B cell (primary cell): ENCODE measurements at regions not wholly inside any gene's neighbourhood (a gene's known extent, or its start where the extent isn't known, plus 50 kb on each side); places are given as distances from the start of the nearest gene placed in this dataset.

Source experiments
- ATAC-seq: fragments of 200-7000 bp; cut with Tn5 transposase; one replicate; pipeline ENCODE4 v1.10.0; 2021; ENCODE audit warnings: low read depth, mild to moderate bottlenecking, moderate number of reproducible peaks, moderate library complexity
- CTCF ChIA-PET: fragments of 350-600 bp; sonication (Branson Sonifier 250); formaldehyde crosslinking; loops from one replicate; lab custom pipeline; 2021; ENCODE audit warnings: antibody characterized with exemption, inconsistent platforms; lab: Charles Lee
- POLR2A ChIA-PET: fragments of 350-600 bp; sonication (Branson Sonifier 250); formaldehyde crosslinking; loops from one replicate; lab custom pipeline; 2021; ENCODE audit warnings: antibody characterized with exemption; lab: Charles Lee
- DNase-seq: peaks from one replicate; pipeline ENCODE4 v3.0.0; 2013
- H2AFZ ChIP-seq: 2 replicates; pipeline ENCODE4 v1.6.1; 2012; ENCODE audit warnings: mild to moderate bottlenecking, low read depth, low read length; ENCODE audit not compliant: insufficient read depth, poor library complexity, severe bottlenecking
- H3K27ac ChIP-seq, 2 donors: 1 replicate in 1 of 2; 2 replicates in 1 of 2; pipeline ENCODE4 v1.5.1; 2012 to 2013; ENCODE audit warnings: low read length in 2 of 2, mild to moderate bottlenecking in 2 of 2, moderate library complexity in 1 of 2
- H3K27me3 ChIP-seq, 4 experiments: fragments of 200-600 bp in 1 of 4; sonication (generic) in 1 of 4; replicated peaks in 1 of 4; 1 replicate in 2 of 4; 2 replicates in 2 of 4; pipeline versions ENCODE4 v1.6.1 to v1.7.0; 2013 to 2016; ENCODE audit warnings: low read length in 3 of 4, mild to moderate bottlenecking in 2 of 4, mixed read lengths in 1 of 4, moderate library complexity in 1 of 4; ENCODE audit not compliant: insufficient read depth in 4 of 4, control insufficient read depth in 3 of 4; ENCODE audit errors: control extremely low read depth in 1 of 4
- H3K36me3 ChIP-seq, 2 experiments: replicated peaks in 1 of 2; 1 replicate in 1 of 2; 2 replicates in 1 of 2; pipeline versions ENCODE4 v1.6.1 to v1.7.1; 2013; ENCODE audit warnings: low read length in 1 of 2; ENCODE audit not compliant: insufficient read depth in 2 of 2, control insufficient read depth in 1 of 2; ENCODE audit errors: control extremely low read depth in 1 of 2, extremely low read depth in 1 of 2
- H3K4me1 ChIP-seq, 2 donors: fragments of 200-600 bp in 1 of 2; sonication (generic) in 1 of 2; 1 replicate in 1 of 2; 2 replicates in 1 of 2; pipeline versions ENCODE4 v1.5.1 to v1.6.1; 2013 to 2017; ENCODE audit warnings: low read length in 2 of 2; ENCODE audit not compliant: control insufficient read depth in 2 of 2, insufficient read depth in 2 of 2
- H3K4me2 ChIP-seq: replicated peaks from 2 replicates; pipeline ENCODE3; 2012; ENCODE audit warnings: mild to moderate bottlenecking, low read depth, low read length; ENCODE audit not compliant: poor library complexity, severe bottlenecking
- H3K4me3 ChIP-seq, 5 experiments: fragments of 200-600 bp in 1 of 5; sonication (generic) in 1 of 5; 1 replicate in 3 of 5; 2 replicates in 2 of 5; pipeline versions ENCODE4 v1.5.1 to v1.7.0; 2011 to 2016; ENCODE audit warnings: low read length in 4 of 5, mild to moderate bottlenecking in 4 of 5, low read depth in 2 of 5, control low read depth in 1 of 5, moderate library complexity in 1 of 5; ENCODE audit not compliant: insufficient read depth in 1 of 5; ENCODE audit errors: control extremely low read depth in 1 of 5, extremely low read depth in 1 of 5
- H3K79me2 ChIP-seq: fragments of 200-600 bp; sonication (generic); one replicate; pipeline ENCODE4 v1.6.0; 2016; ENCODE audit warnings: low read length; ENCODE audit not compliant: control insufficient read depth, insufficient read depth
- H3K9ac ChIP-seq: fragments of 200-600 bp; sonication (generic); 2 replicates; pipeline ENCODE4 v1.6.1; 2017; ENCODE audit warnings: mild to moderate bottlenecking, low read length, moderate library complexity
- H3K9me3 ChIP-seq, 3 donors: one replicate each; pipeline versions ENCODE4 v1.6.1 to v1.7.1; 2013; ENCODE audit warnings: low read length in 2 of 3; ENCODE audit not compliant: control insufficient read depth in 2 of 3, insufficient read depth in 1 of 3; ENCODE audit errors: control extremely low read depth in 1 of 3
- H4K20me1 ChIP-seq: 2 replicates; pipeline ENCODE4 v1.6.0; 2012; ENCODE audit warnings: mild to moderate bottlenecking, low read length; ENCODE audit not compliant: insufficient read depth, control insufficient read depth, poor library complexity, severe bottlenecking
- H3K27ac Mint-ChIP-seq: one replicate; pipeline ENCODE4 v1.8.0; 2021; ENCODE audit warnings: mixed read lengths
- H3K27me3 Mint-ChIP-seq: one replicate; pipeline ENCODE4 v1.8.0; 2021; ENCODE audit warnings: mixed read lengths
- H3K4me1 Mint-ChIP-seq: one replicate; pipeline ENCODE4 v1.8.0; 2021; ENCODE audit warnings: mixed read lengths
- H3K4me3 Mint-ChIP-seq: one replicate; pipeline ENCODE4 v1.8.0; 2021; ENCODE audit warnings: mixed read lengths
- H3K9me3 Mint-ChIP-seq: one replicate; pipeline ENCODE4 v1.8.0; 2022; ENCODE audit warnings: mixed read lengths; ENCODE audit not compliant: insufficient read depth
- EZH2 ChIP-seq: IDR thresholded peaks from 2 replicates; pipeline ENCODE4 v1.6.1; 2012; ENCODE audit warnings: borderline replicate concordance, low read depth, mild to moderate bottlenecking, moderate library complexity, low read length; ENCODE audit not compliant: insufficient read depth, poor library complexity, severe bottlenecking
- WGBS: methylation state at CpG from one replicate; pipeline ENCODE4 v1.1.5; 2013; ENCODE audit warnings: missing lambda C conversion rate; ENCODE audit not compliant: insufficient coverage; 5-methylcytosine and 5-hydroxymethylcytosine counted together
- intact Hi-C: fragments of 100-400 bp; cut with micrococcal nuclease; formaldehyde crosslinking; loops from one replicate; pipeline ENCODE4 v1.10.0; 2022
- TF ChIP-seq, protein P1 (sequence below): fragments of 200-600 bp; IDR thresholded peaks from one replicate; pipeline ENCODE4 v1.8.0; 2022; ENCODE audit warnings: antibody characterized with exemption, mild to moderate bottlenecking

DNA sequence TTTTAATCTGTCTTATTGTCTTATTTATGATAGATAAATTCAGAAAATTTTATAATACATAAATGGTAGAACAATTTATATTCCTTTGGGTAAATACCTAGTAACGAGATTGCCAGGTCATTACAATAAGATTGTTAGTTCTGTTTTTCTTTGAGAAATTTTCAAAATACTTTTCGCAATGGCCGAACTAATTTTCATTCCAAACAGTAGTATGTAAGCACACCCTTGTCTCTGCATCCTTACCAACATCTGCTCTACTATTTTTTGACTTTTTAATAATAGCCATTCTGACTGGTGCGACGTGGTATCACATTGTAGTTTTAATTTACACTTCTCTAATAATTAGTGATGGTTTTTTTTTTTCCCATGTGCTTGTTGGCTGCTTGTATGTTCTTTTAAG lies 351.4 kb upstream of the LUZP2 start:
- Histone ChIP-seq H3K9ac (no peak overlapping the region), H3K4me2 (no peak overlapping the region), H4K20me1 (no peaks in the 10 kb centered on the region), H3K36me3 (no peaks in the 10 kb centered on the region), H3K9me3 (peaks cover 0 to 5% (median 0%) of the 10 kb centered on the region in 3 donors), H2AFZ (no peak overlapping the region), H3K4me1 (no peaks in the 10 kb centered on the region), H3K79me2 (no peaks in the 10 kb centered on the region), H3K4me3 (no peak overlapping the region), H3K27me3 (no peaks in the 10 kb centered on the region), H3K27ac (no peak overlapping the region)
- ATAC-seq (no peak), DNase-seq (no peak)
- no peak overlapping the region for H3K27ac Mint-ChIP-seq
- ChIA-PET POLR2A (no interaction called here), CTCF (no interaction called here)
- no peaks in the 10 kb centered on the region for H3K27me3 Mint-ChIP-seq
- H3K9me3 Mint-ChIP-seq, result no peaks in the 10 kb centered on the region
- intact Hi-C loops, result no loop called here
- no peak for TF ChIP-seq EZH2
- TF ChIP-seq, protein P1, sequence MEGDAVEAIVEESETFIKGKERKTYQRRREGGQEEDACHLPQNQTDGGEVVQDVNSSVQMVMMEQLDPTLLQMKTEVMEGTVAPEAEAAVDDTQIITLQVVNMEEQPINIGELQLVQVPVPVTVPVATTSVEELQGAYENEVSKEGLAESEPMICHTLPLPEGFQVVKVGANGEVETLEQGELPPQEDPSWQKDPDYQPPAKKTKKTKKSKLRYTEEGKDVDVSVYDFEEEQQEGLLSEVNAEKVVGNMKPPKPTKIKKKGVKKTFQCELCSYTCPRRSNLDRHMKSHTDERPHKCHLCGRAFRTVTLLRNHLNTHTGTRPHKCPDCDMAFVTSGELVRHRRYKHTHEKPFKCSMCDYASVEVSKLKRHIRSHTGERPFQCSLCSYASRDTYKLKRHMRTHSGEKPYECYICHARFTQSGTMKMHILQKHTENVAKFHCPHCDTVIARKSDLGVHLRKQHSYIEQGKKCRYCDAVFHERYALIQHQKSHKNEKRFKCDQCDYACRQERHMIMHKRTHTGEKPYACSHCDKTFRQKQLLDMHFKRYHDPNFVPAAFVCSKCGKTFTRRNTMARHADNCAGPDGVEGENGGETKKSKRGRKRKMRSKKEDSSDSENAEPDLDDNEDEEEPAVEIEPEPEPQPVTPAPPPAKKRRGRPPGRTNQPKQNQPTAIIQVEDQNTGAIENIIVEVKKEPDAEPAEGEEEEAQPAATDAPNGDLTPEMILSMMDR, result no peak
- 50% methylated on average over 2 of the region's 5 CpGs for WGBS
- H3K4me1 Mint-ChIP-seq, result no peaks in the 10 kb centered on the region
- H3K4me3 Mint-ChIP-seq, result no peak overlapping the region

DNA sequence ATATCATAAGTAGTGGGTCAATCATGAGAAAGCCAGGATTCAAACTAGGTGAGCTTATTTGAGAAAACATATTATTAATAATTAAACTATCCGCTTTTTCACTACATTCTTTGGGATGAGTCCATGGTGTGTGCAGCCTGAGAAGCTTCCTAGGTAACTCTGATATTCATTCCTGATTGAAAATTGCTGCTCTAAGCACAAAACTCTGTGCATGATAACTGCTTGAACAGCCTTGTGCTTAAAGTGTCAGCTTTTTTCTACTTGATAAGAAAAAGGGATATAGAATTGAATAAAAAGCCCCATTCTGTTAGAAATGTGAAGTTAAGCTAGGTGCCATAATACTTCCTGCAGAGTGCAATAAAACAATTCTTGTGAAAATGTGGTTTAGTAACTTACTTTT lies 343.5 kb upstream of the LUZP2 start:
- Histone ChIP-seq H3K79me2 (no peaks in the 10 kb centered on the region), H3K9me3 (peaks cover 0 to 7% (median 0%) of the 10 kb centered on the region in 3 donors), H3K4me1 (no peaks in the 10 kb centered on the region), H3K9ac (no peak overlapping the region), H3K27me3 (no peaks in the 10 kb centered on the region), H3K4me2 (no peak overlapping the region), H4K20me1 (no peaks in the 10 kb centered on the region), H2AFZ (no peak overlapping the region), H3K27ac (no peak overlapping the region), H3K36me3 (no peaks in the 10 kb centered on the region), H3K4me3 (no peak overlapping the region)
- H3K9me3 Mint-ChIP-seq, result no peaks in the 10 kb centered on the region
- H3K4me3 Mint-ChIP-seq, result no peak overlapping the region
- H3K27ac Mint-ChIP-seq, result no peak overlapping the region
- ChIA-PET POLR2A (no interaction called here), CTCF (no interaction called here)
- WGBS, result no CpG with 5 or more reads among the region's 1 CpG
- intact Hi-C loops, result no loop called here
- H3K4me1 Mint-ChIP-seq, result no peaks in the 10 kb centered on the region
- no peak for ATAC-seq
- no peak for DNase-seq
- TF ChIP-seq, protein P1, result no peak
- no peak for TF ChIP-seq EZH2
- H3K27me3 Mint-ChIP-seq, result no peaks in the 10 kb centered on the region
